Esophagus muscularis mucosa (tissue), 4 donors: ENCODE measurements at regions not wholly inside any gene's neighbourhood (a gene's known extent, or its start where the extent isn't known, plus 50 kb on each side); places are given as distances from the start of the nearest gene placed in this dataset.
A peak's percentile ranks its signal among the peaks of the same experiment; 100 is the strongest.

Experiments
- DNase-seq: peaks from one replicate; pipeline ENCODE4 v3.0.0-alpha.2; 2017; ENCODE audit errors: extremely low spot score
- H3K27ac ChIP-seq, 4 donors: fragments of 200-600 bp; sonication (generic); replicated peaks in 1 of 4; 1 replicate in 3 of 4; 2 replicates in 1 of 4; pipeline ENCODE4 v1.5.1; 2016 to 2019; ENCODE audit warnings: mild to moderate bottlenecking in 1 of 4
- H3K27me3 ChIP-seq, 4 donors: fragments of 200-600 bp; sonication (generic); one replicate each; pipeline versions ENCODE4 v1.5.1 to v1.6.0; 2016 to 2019
- H3K36me3 ChIP-seq, 4 donors: fragments of 200-600 bp; sonication (generic); one replicate each; pipeline ENCODE4 v1.5.1; 2016 to 2019
- H3K4me1 ChIP-seq, 4 donors: fragments of 200-600 bp; sonication (generic); one replicate each; pipeline ENCODE4 v1.5.1; 2016 to 2019
- H3K4me3 ChIP-seq, 4 donors: fragments of 200-600 bp; sonication (generic); 1 replicate in 2 of 4; 2 replicates in 2 of 4; pipeline ENCODE4 v1.5.1; 2016 to 2019; ENCODE audit warnings: mild to moderate bottlenecking in 4 of 4, moderate library complexity in 1 of 4
- H3K9me3 ChIP-seq, 4 donors: fragments of 200-600 bp; sonication (generic); 1 replicate in 3 of 4; 2 replicates in 1 of 4; pipeline ENCODE4 v1.5.1; 2016 to 2019
- CTCF ChIP-seq, 3 experiments: fragments of 200-600 bp in 2 of 3; fragments of 450-650 bp in 1 of 3; sonication (generic) in 2 of 3; IDR thresholded peaks; one replicate each; pipeline ENCODE4 v1.5.1; 2017 to 2019; ENCODE audit warnings: antibody characterized with exemption in 3 of 3, mild to moderate bottlenecking in 2 of 3, moderate library complexity in 1 of 3
- EP300 ChIP-seq: sonication (generic); formaldehyde crosslinking; IDR thresholded peaks from one replicate; pipeline ENCODE4 v1.6.1; 2017; ENCODE audit warnings: antibody characterized with exemption
- POLR2A ChIP-seq: fragments of 450-650 bp; IDR thresholded peaks from one replicate; pipeline ENCODE4 v1.6.1; 2017; ENCODE audit warnings: antibody characterized with exemption, moderate library complexity, mild to moderate bottlenecking, low read depth
- POLR2AphosphoS5 ChIP-seq, 2 donors: sonication (generic); formaldehyde crosslinking; IDR thresholded peaks; one replicate each; pipeline ENCODE4 v1.6.1; 2017; ENCODE audit warnings: antibody characterized with exemption in 2 of 2
- WGBS: methylation state at CpG from one replicate; pipeline ENCODE4 v1.1.5; 2018; 5-methylcytosine and 5-hydroxymethylcytosine counted together
- intact Hi-C: fragments of 100-400 bp; cut with DNase I; formaldehyde crosslinking; loops from one replicate; pipeline ENCODE4 v1.15.1; 2023

DNA sequence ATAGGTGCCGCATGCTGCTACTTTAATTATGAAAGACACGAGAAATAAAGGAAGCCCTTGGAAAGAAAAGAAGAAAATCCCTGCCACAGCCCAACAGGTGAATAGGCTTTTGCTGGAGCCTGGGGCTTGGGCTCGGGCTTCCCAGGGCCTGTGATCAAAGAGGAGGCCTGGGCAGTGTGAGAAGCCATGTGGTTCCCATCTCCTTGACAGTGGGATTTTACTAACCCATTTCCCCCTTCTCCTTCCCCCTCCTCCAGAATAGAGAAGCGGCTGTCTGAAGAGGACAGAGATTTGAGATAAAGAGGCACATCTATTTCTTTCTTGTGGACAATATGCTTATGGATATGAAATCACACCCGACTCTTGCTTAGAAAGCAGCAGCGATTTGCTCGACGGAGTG is 369.1 kb downstream of the MCTP2 start:
- H3K4me3 ChIP-seq, result no peak overlapping the region
- H3K9me3 ChIP-seq, result no peaks in the 10 kb centered on the region
- H3K27ac ChIP-seq, result no peak overlapping the region
- no peaks in the 10 kb centered on the region for H3K27me3 ChIP-seq
- TF ChIP-seq POLR2A (no peak), CTCF (IDR thresholded peaks at IDR 0.05) (no peak), POLR2AphosphoS5 (IDR thresholded peaks at IDR 0.05) (no peak), EP300 (no peak)
- intact Hi-C loops, result no loop called here
- DNase-seq, result no peak
- H3K36me3 ChIP-seq, result no peaks in the 10 kb centered on the region
- 77% methylated on average over 8 of the region's 8 CpGs for WGBS
- no peaks in the 10 kb centered on the region for H3K4me1 ChIP-seq

DNA sequence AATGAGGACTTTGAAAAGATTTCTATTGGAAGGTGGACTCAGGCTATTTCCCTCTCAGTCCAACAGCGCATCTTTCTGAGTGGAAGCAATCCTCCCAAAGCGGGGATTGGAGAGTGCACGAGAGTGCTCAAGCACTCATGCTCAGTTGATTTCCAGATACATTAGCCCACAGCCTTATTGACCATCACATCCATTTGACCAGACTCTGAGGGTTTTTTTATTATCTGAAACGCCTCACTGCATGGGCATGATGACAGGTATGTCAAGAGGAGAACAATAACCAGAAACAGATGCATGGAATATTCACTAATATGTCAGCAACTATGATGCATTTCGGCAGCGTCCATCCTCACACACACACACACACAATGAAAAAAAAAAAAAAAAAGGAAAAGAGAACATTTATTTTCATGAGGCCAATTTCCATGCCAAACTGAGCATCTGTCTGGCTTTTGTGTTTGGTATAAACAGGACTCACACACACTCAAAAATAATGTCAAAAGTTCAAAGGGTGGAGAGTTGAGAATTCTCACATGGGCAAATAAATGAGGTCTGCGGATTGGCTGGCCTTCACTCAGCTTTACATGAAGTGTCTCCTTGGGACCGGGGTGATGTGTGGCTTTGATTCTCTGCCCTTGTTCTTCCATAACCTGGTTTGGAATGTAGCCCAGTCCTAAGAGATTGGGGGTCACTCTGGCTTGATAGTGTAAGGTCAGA is 371.6 kb downstream of the MCTP2 start:
- Histone ChIP-seq H3K36me3 (no peaks in the 10 kb centered on the region), H3K4me1 (no peaks in the 10 kb centered on the region), H3K27ac (no peak overlapping the region), H3K4me3 (no peak overlapping the region), H3K9me3 (no peaks in the 10 kb centered on the region), H3K27me3 (no peaks in the 10 kb centered on the region)
- 67% methylated on average over 8 of the region's 8 CpGs for WGBS
- TF ChIP-seq CTCF (IDR thresholded peaks at IDR 0.05) (no peak), EP300 (no peak), POLR2A (no peak), POLR2AphosphoS5 (IDR thresholded peaks at IDR 0.05) (no peak)
- peak; percentile 89 for DNase-seq
- intact Hi-C loops, result no loop called here

- Histone ChIP-seq H3K4me3 (no peak overlapping the region), H3K27me3 (no peaks in the 10 kb centered on the region), H3K27ac (no peak overlapping the region), H3K36me3 (no peaks in the 10 kb centered on the region), H3K9me3 (no peaks in the 10 kb centered on the region), H3K4me1 (peaks cover 0 to 3% (median 0%) of the 10 kb centered on the region in 4 donors)
- TF ChIP-seq POLR2A (no peak), POLR2AphosphoS5 (IDR thresholded peaks at IDR 0.05) (no peak), EP300 (no peak), CTCF (IDR thresholded peaks at IDR 0.05) (no peak)
- intact Hi-C loops, result no loop called here
- DNase-seq, result peak; percentile 24
These were observed 374.9 kb downstream of the MCTP2 start for GRCh38 chr15:94606286-94606685.

DNA sequence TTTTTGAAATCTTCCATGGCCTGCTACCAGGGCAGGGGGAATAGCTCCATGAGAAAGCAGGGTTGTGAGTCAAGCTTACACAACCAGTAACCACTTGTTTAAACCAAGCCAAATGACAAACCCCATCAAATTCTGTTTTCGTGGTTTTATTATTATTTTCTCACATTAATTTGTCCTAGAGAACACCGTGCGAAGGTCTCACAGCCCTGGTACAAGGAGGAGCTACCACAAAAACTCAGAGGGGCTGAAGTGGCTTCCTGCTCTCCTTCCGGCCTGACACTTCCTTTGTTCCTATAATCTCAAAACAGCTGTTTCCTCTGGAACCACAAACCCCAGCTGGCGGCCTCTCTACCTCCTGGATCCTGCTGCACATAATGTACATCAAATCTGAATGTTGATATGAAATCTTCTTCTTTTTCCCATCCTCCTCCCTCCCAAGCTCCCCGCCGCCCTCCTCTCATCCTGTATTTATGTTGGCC is 375.9 kb downstream of the MCTP2 start:
- H3K4me3 ChIP-seq, result no peak overlapping the region
- H3K27ac ChIP-seq, result peak overlapping the region in 3 of 4 donors; percentile 24 to 50 (median 31)
- no peak for TF ChIP-seq EP300
- TF ChIP-seq POLR2A, result no peak
- H3K27me3 ChIP-seq, result no peaks in the 10 kb centered on the region
- intact Hi-C loops, result no loop called here
- H3K9me3 ChIP-seq, result no peaks in the 10 kb centered on the region
- no peaks in the 10 kb centered on the region for H3K36me3 ChIP-seq
- WGBS, result 45% methylated on average over 7 of the region's 7 CpGs
- H3K4me1 ChIP-seq, result peaks cover 0 to 3% (median 0%) of the 10 kb centered on the region in 4 donors
- DNase-seq, result peak; percentile 93

- no peak for TF ChIP-seq POLR2AphosphoS5 (IDR thresholded peaks at IDR 0.05)
- TF ChIP-seq POLR2A, result no peak
- no peak for TF ChIP-seq CTCF (IDR thresholded peaks at IDR 0.05)
- no peak for TF ChIP-seq EP300
- no peaks in the 10 kb centered on the region for H3K36me3 ChIP-seq
- DNase-seq, result peak; percentile 45
- peaks cover 0 to 3% (median 0%) of the 10 kb centered on the region in 4 donors for H3K4me1 ChIP-seq
- no peaks in the 10 kb centered on the region for H3K27me3 ChIP-seq
- no peak overlapping the region for H3K27ac ChIP-seq
- no peak overlapping the region for H3K4me3 ChIP-seq
- intact Hi-C loops, result no loop called here
- H3K9me3 ChIP-seq, result no peaks in the 10 kb centered on the region
- WGBS, result 26% methylated on average over 2 of the region's 2 CpGs
These were observed 378.7 kb downstream of the MCTP2 start for GRCh38 chr15:94610069-94610468.
